Smooth muscle cell (in vitro differentiated cells): ENCODE measurements at regions not wholly inside any gene's neighbourhood (a gene's known extent, or its start where the extent isn't known, plus 50 kb on each side); places are given as distances from the start of the nearest gene placed in this dataset.

Experiments
- DNase-seq: peaks from one replicate; lab custom pipeline; 2025; ENCODE audit not compliant: unreplicated experiment; lab: John Stamatoyannopoulos, UW
- H2AFZ ChIP-seq: fragments of 200-600 bp; sonication (generic); 2 replicates; pipeline ENCODE4 v1.6.0; 2016; ENCODE audit warnings: antibody characterized with exemption, low read depth, mild to moderate bottlenecking
- H3F3A ChIP-seq: fragments of 200-600 bp; sonication (generic); 2 replicates; pipeline ENCODE4 v1.6.0; 2017; ENCODE audit warnings: antibody characterized with exemption, low read depth
- H3K27ac ChIP-seq: fragments of 200-600 bp; sonication (generic); 2 replicates; pipeline ENCODE4 v1.5.1; 2016; ENCODE audit warnings: low read depth, mild to moderate bottlenecking
- H3K27me3 ChIP-seq: fragments of 200-600 bp; sonication (generic); 2 replicates; pipeline ENCODE4 v1.6.1; 2016; ENCODE audit warnings: low read depth, mild to moderate bottlenecking
- H3K36me3 ChIP-seq: fragments of 200-600 bp; sonication (generic); 2 replicates; pipeline ENCODE4 v1.5.1; 2016; ENCODE audit warnings: low read depth
- H3K4me1 ChIP-seq: fragments of 200-600 bp; sonication (generic); 2 replicates; pipeline ENCODE4 v1.5.1; 2016; ENCODE audit warnings: low read depth
- H3K4me2 ChIP-seq: fragments of 200-600 bp; sonication (generic); 2 replicates; pipeline ENCODE4 v1.6.0; 2016; ENCODE audit warnings: mild to moderate bottlenecking
- H3K4me3 ChIP-seq: fragments of 200-600 bp; sonication (generic); 2 replicates; pipeline ENCODE4 v1.5.1; 2016; ENCODE audit warnings: mild to moderate bottlenecking
- H3K79me2 ChIP-seq: fragments of 200-600 bp; sonication (generic); 2 replicates; pipeline ENCODE4 v1.6.0; 2016; ENCODE audit warnings: low read depth, mild to moderate bottlenecking
- H3K9ac ChIP-seq: fragments of 200-600 bp; sonication (generic); 2 replicates; pipeline ENCODE4 v1.6.0; 2016; ENCODE audit warnings: low read depth
- H3K9me3 ChIP-seq: fragments of 200-600 bp; sonication (generic); replicated peaks from 2 replicates; pipeline ENCODE4 v1.5.1; 2016; ENCODE audit warnings: low read depth
- H4K20me1 ChIP-seq: fragments of 200-600 bp; sonication (generic); 2 replicates; pipeline ENCODE4 v1.6.0; 2016; ENCODE audit warnings: low read depth
- CTCF ChIP-seq: fragments of 200-600 bp; sonication (generic); IDR thresholded peaks from 2 replicates; pipeline ENCODE4 v1.5.1; 2017; ENCODE audit warnings: borderline replicate concordance, mild to moderate bottlenecking, antibody characterized with exemption; ENCODE audit not compliant: insufficient read depth, poor library complexity, severe bottlenecking
- WGBS: methylation state at CpG from one replicate; pipeline ENCODE4 v1.1.7; 2016; ENCODE audit warnings: low lambda C conversion rate; 5-methylcytosine and 5-hydroxymethylcytosine counted together

- DNase-seq, result no peak
- Histone ChIP-seq H3K4me2 (peak overlapping the region; percentile 91), H3K9ac (no peak overlapping the region), H3K9me3 (no peaks in the 10 kb centered on the region), H2AFZ (no peak overlapping the region), H3K4me1 (peaks cover 15% of the 10 kb centered on the region), H4K20me1 (no peaks in the 10 kb centered on the region), H3K27me3 (peaks cover 72% of the 10 kb centered on the region), H3K36me3 (no peaks in the 10 kb centered on the region), H3K79me2 (no peaks in the 10 kb centered on the region), H3F3A (no peaks in the 10 kb centered on the region), H3K27ac (no peak overlapping the region), H3K4me3 (peak overlapping the region; percentile 53)
- 3% methylated on average over 14 of the region's 14 CpGs for WGBS
- TF ChIP-seq CTCF, result no peak
Observed at GRCh38 chr15:29571792-29572431, 250.4 kb downstream of the TJP1 start.

GRCh38 chr15:29570948-29571791 lies 251.1 kb downstream of the TJP1 start:
- peak overlapping the region; percentile 53 for H3K4me3 ChIP-seq
- no peak overlapping the region for H3K27ac ChIP-seq
- TF ChIP-seq CTCF, result no peak
- H3K4me1 ChIP-seq, result peaks cover 15% of the 10 kb centered on the region
- no peaks in the 10 kb centered on the region for H3K79me2 ChIP-seq
- WGBS, result 3% methylated on average over 26 of the region's 85 CpGs
- no peak overlapping the region for H2AFZ ChIP-seq
- H3K4me2 ChIP-seq, result peak overlapping the region; percentile 91
- H3K9me3 ChIP-seq, result no peaks in the 10 kb centered on the region
- H4K20me1 ChIP-seq, result no peaks in the 10 kb centered on the region
- no peak overlapping the region for H3K9ac ChIP-seq
- no peaks in the 10 kb centered on the region for H3K36me3 ChIP-seq
- peaks cover 74% of the 10 kb centered on the region for H3K27me3 ChIP-seq
- H3F3A ChIP-seq, result no peaks in the 10 kb centered on the region
- no peak for DNase-seq

- H3K36me3 ChIP-seq, result no peaks in the 10 kb centered on the region
- no peaks in the 10 kb centered on the region for H3K79me2 ChIP-seq
- no peak overlapping the region for H3K9ac ChIP-seq
- no peaks in the 10 kb centered on the region for H4K20me1 ChIP-seq
- H2AFZ ChIP-seq, result peak overlapping the region; percentile 86
- H3K27me3 ChIP-seq, result peaks cover 74% of the 10 kb centered on the region
- 1% methylated on average over 70 of the region's 135 CpGs for WGBS
- peak overlapping the region; percentile 74 for H3K4me3 ChIP-seq
- no peak overlapping the region for H3K27ac ChIP-seq
- no peaks in the 10 kb centered on the region for H3F3A ChIP-seq
- TF ChIP-seq CTCF, result no peak
- peak overlapping the region; percentile 96 for H3K4me2 ChIP-seq
- DNase-seq, result no peak
- peaks cover 15% of the 10 kb centered on the region for H3K4me1 ChIP-seq
- no peaks in the 10 kb centered on the region for H3K9me3 ChIP-seq
Observed at GRCh38 chr15:29570121-29570947, 251.9 kb downstream of the TJP1 start.
